ENCODE measurements at regions not wholly inside any gene's neighbourhood (a gene's known extent, or its start where the extent isn't known, plus 50 kb on each side); places are given as distances from the start of the nearest gene placed in this dataset.

DNA sequence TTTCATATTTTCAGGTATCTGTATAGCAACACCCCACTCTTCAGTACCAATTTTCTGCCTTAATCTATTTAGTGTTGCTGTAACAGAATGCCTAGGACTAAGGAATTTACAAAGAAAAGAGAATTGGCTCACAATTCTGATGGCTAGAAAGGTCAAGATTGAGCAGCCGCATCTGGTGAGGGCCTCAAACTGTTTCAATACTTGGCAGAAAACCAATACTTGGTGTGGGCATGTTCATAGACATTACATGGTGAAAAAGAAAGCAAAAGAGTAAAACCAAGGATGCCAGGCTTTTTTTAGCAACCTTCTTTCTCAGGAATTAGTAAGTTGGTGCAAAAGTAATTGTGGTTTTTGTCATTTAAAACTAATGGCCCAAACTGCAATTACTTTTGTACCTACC lies 1041.1 kb upstream of the CDH6 start:
- TF ChIP-seq EZH2 (IDR thresholded peaks at IDR 0.05; ENCODE audit: borderline replicate concordance, low read depth, low read length, severe bottlenecking), result no peak
- TF ChIP-seq, protein P1, sequence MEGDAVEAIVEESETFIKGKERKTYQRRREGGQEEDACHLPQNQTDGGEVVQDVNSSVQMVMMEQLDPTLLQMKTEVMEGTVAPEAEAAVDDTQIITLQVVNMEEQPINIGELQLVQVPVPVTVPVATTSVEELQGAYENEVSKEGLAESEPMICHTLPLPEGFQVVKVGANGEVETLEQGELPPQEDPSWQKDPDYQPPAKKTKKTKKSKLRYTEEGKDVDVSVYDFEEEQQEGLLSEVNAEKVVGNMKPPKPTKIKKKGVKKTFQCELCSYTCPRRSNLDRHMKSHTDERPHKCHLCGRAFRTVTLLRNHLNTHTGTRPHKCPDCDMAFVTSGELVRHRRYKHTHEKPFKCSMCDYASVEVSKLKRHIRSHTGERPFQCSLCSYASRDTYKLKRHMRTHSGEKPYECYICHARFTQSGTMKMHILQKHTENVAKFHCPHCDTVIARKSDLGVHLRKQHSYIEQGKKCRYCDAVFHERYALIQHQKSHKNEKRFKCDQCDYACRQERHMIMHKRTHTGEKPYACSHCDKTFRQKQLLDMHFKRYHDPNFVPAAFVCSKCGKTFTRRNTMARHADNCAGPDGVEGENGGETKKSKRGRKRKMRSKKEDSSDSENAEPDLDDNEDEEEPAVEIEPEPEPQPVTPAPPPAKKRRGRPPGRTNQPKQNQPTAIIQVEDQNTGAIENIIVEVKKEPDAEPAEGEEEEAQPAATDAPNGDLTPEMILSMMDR (IDR thresholded peaks at IDR 0.05; ENCODE audit: borderline replicate concordance, extremely low read depth, low read length, poor library complexity, severe bottlenecking), result no peak

All from DND-41 (cell line).